IPS DF 6.9 (cell line): ENCODE measurements at regions not wholly inside any gene's neighbourhood (a gene's known extent, or its start where the extent isn't known, plus 50 kb on each side); places are given as distances from the start of the nearest gene placed in this dataset.
"Not testable (repeated sequence)": the region's sequence is repeated elsewhere in the genome, so short reads cannot be mapped to it uniquely, and the experiment has no call there.

Experiments used
- DNase-seq: peaks from one replicate; pipeline ENCODE4 v3.0.0-alpha.2; 2013; ENCODE audit warnings: low read depth, low spot score
- H3K27ac ChIP-seq: one replicate; pipeline ENCODE4 v1.5.1; 2013; ENCODE audit warnings: low read length, control low read depth
- H3K27me3 ChIP-seq: 2 replicates; pipeline ENCODE4 v1.6.1; 2013; ENCODE audit warnings: mild to moderate bottlenecking, low read length; ENCODE audit not compliant: control insufficient read depth, insufficient read depth
- H3K36me3 ChIP-seq: 2 replicates; pipeline ENCODE4 v1.6.1; 2013; ENCODE audit warnings: low read length; ENCODE audit not compliant: control insufficient read depth, insufficient read depth
- H3K4me1 ChIP-seq: 2 replicates; pipeline ENCODE4 v1.6.1; 2013; ENCODE audit warnings: low read length; ENCODE audit not compliant: control insufficient read depth, insufficient read depth
- H3K4me3 ChIP-seq: 2 replicates; pipeline ENCODE4 v1.5.1; 2013; ENCODE audit warnings: mild to moderate bottlenecking, low read length
- H3K9me3 ChIP-seq: 2 replicates; pipeline ENCODE4 v1.6.1; 2013; ENCODE audit warnings: low read length, inconsistent platforms; ENCODE audit not compliant: control insufficient read depth, insufficient read depth
- WGBS: extraction: QIAGEN DNeasy Blood & Tissue Kit; methylation state at CpG from one replicate; pipeline ENCODE4 v1.1.7; 2013; ENCODE audit warnings: mixed read lengths, missing lambda C conversion rate; ENCODE audit not compliant: insufficient read length, insufficient coverage; 5-methylcytosine and 5-hydroxymethylcytosine counted together

DNA sequence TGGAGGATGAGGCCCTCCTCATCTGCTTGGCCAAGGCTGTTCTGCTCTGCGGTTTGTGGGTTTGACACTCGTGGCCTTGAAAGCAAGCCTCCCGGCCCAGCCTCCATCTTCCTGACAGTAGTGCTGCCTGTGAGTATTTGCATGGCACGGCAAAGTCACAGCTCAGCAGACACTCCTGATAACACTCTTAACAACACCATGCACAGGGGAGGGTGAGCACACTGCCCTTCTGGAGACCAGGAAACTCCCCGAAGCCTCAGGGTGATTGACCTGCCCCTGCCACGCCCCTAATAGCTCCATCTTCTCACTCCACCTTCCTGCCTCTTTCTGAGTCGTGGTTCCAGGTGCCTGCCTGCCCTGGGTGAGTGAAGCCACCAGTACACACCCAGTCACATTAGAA is 5476.6 kb upstream of the TPTE start:
- not testable (repeated sequence) for H3K27ac ChIP-seq, DNase-seq, H3K27me3 ChIP-seq, H3K36me3 ChIP-seq, H3K9me3 ChIP-seq, H3K4me3 ChIP-seq, H3K4me1 ChIP-seq
- WGBS, result no CpG with 5 or more reads among the region's 7 CpGs

DNA sequence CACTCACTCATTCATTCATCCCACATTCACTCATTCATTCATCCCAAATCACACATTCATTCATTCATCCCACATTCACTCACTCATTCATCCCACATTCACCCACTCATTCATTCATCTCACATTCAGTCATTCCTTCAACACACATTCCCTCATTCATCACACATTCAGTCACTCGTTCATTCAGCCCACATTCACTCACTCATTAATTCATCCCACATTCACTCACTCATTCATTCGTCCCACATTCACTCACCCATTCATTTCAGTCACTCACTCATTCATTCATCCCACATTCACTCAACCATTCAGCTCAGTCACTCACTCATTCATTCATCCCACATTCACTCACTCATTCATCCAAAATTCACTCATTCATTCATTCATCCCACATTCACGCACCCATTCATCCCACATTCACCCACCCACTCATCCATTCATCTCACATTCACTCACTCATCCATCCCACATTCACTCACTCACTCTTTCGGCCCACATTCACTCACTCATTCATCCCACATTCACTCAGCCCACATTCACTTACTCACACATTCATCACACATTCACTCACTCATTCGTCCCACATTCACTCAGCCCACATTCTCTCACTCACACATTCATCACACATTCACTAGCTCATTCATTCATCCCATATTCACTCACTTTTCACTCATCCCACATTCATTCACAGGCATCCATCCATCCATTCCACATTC is 5469.9 kb upstream of the TPTE start:
- DNase-seq, H3K27me3 ChIP-seq, H3K4me1 ChIP-seq, H3K4me3 ChIP-seq, H3K27ac ChIP-seq, H3K36me3 ChIP-seq, H3K9me3 ChIP-seq: not testable (repeated sequence)
- WGBS, result 100% methylated on average over 2 of the region's 5 CpGs

DNA sequence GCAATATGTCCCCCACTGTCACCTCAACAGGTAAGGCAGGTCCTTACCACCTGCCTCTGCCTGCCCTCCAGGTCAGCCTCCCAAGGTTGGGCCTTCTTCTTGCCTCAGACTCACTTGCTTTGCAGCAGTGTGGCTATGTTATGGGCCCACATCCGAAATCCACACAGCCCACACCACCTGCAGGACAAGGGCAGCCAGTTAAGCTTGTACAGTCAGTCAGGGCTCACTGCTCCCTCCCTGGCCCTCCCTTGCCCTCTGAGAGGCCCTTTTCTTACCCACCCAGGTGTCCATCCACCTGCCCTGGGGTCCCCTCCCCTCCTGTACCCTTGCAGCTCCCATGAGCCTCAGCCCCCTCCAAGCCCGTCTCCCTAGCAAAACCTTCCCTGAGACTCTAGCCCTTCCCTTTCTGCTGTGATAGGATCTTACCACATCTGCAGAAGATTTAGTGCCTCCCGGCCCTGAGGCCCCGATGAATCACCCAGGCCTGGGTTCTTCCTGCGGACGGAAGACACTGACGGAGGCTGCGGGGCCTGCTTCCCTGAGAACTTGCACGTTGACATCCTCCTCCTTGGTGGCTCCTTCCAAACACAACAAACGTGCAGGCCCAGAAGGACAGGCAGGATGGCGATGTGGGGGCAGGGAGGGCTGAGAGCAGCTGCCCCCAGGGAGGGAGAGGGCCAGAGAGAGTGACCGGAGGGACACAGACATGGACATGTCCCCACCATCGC is 5466.2 kb upstream of the TPTE start:
- H3K4me3 ChIP-seq, H3K4me1 ChIP-seq, H3K27ac ChIP-seq, H3K36me3 ChIP-seq, H3K9me3 ChIP-seq, H3K27me3 ChIP-seq, DNase-seq: not testable (repeated sequence)
- WGBS, result no CpG with 5 or more reads among the region's 13 CpGs

DNA sequence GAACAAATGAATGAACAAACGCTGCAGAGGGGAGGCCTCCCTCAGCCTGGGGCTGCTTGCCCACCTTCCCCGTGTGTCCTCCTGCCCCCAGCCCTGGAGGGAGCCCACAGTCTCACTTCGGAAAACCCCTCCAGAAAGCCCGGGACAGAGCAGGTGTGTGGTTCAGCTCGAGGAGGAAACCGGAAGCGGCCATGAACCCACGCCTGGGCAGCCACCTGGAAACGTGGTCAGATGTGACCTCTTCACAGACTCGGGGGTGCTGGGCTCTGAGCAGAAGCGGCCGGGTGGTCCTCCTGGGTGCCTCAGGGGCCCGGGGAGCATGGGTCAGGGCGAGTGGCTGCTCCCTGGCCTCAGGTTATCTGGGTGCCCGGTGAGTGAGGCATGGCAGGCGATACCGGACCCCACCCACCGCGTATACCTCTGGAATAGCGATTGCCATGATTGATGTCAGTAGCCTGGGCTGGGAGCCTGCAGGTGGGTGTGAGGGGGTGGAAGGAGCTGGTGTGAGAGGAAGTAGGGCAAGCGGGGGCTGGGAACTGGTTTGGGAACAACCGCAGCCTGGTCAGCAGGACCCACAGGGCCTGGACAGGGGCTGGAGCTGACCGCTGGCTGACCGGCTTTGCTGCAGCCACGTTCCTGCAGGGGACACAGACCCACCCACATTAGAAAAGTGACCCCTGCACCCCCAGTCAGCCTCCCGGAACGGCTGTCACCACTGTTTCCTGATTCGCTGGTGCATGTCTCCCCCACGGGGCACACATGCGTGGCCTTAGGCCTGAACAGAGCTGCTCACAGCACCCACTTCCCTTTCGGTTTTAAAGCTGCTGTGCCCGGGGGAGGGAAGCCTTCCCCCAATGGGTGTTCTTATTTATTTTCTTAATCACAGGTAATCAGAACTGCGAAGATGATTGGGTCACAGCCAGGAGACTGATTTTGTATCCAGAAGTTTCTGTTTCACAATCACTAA is 5465.1 kb upstream of the TPTE start:
- not testable (repeated sequence) for H3K4me3 ChIP-seq, H3K4me1 ChIP-seq, DNase-seq, H3K27ac ChIP-seq, H3K9me3 ChIP-seq, H3K36me3 ChIP-seq, H3K27me3 ChIP-seq
- WGBS, result no CpG with 5 or more reads among the region's 33 CpGs

DNA sequence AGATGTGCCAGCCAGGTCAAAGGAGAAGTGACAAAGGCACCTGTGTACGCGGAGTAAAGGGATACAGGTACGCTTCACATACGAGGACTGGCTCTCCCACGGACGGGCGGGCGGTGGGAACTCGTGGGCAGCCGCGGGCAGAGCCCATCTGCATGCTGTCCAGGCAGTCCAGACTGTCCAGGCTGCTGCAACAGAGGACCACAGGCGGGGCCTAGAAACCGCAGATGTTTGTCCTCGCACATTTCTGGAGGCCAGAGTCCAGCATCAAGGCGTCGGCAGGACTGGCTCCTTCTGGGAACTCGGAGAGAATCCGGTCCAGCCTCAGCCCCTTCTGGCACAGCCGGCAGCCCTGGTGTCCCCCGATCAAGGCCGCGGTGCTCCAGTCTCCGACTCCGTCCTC is 5464.3 kb upstream of the TPTE start:
- WGBS, result no CpG with 5 or more reads among the region's 24 CpGs

DNA sequence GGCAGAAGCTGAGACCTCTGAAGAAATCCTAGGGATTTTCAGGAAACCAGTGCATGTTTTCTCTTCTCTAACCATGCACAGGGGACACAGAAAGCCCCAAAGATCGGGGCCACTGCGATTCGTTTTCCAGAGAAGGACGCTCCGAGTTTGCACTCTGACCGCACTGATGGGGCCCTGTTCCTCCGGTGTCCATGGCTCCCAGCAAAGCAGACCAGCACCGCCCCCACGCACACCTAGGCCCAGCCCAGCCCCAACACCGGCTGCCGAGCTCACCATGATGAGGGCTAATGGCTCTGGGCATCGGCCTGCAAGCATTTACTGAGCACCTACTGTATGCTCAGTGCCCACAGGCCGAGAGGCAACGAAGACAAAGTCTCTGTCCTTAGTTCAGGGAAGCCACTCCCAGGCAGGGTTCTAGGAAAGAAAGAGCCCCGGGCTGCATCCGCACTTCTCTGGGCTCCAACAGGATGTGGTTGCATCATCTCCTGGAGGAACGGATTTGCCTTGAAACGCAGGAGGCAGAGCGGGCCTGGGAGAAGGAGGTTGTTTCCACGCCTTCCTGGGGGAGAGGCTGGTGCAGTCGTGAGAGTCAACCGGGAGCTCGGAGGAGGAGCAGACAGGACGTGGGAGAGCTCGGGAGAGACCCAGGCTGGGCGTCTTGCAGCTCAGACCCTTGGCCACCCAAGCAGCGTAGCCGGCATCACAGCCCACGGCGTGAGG is 5460.9 kb upstream of the TPTE start:
- not testable (repeated sequence) for H3K4me1 ChIP-seq, H3K4me3 ChIP-seq, H3K9me3 ChIP-seq, H3K27ac ChIP-seq, DNase-seq, H3K36me3 ChIP-seq, H3K27me3 ChIP-seq
- no CpG with 5 or more reads among the region's 30 CpGs for WGBS

More for the DNA sequence above, 5464.3 kb upstream of the TPTE start:
- not testable (repeated sequence) for H3K4me1 ChIP-seq, H3K4me3 ChIP-seq, DNase-seq, H3K27ac ChIP-seq, H3K36me3 ChIP-seq, H3K27me3 ChIP-seq, H3K9me3 ChIP-seq

DNA sequence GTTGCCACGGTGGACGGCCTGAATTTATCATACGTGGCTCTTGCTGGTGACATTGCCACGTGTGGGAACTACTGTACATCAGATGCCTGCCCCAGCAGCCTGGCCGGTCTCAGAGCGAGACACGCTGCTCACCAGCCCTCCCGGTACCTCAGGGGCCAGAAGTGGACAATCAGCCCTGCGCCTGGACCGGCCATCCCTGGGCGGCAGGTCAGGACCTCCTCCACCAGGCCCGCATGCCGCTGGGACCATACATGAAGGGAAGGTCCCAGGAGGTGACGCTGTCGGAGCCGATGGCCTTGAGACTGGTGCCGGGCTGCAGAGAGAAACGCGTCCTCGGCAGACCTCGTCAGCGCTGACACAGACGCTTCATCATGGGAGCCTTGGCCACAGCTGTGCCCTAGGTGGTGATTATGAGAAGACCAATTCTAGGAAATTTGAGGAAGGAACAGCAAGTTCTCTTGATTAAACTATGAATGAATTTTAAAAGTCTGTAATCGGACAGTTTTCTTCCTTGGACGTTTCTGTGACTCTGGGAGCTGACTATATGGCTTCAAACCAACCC is 5456.7 kb upstream of the TPTE start:
- H3K27ac ChIP-seq, H3K9me3 ChIP-seq, H3K27me3 ChIP-seq, H3K4me1 ChIP-seq, H3K36me3 ChIP-seq, H3K4me3 ChIP-seq, DNase-seq: not testable (repeated sequence)
- WGBS, result no CpG with 5 or more reads among the region's 25 CpGs

DNA sequence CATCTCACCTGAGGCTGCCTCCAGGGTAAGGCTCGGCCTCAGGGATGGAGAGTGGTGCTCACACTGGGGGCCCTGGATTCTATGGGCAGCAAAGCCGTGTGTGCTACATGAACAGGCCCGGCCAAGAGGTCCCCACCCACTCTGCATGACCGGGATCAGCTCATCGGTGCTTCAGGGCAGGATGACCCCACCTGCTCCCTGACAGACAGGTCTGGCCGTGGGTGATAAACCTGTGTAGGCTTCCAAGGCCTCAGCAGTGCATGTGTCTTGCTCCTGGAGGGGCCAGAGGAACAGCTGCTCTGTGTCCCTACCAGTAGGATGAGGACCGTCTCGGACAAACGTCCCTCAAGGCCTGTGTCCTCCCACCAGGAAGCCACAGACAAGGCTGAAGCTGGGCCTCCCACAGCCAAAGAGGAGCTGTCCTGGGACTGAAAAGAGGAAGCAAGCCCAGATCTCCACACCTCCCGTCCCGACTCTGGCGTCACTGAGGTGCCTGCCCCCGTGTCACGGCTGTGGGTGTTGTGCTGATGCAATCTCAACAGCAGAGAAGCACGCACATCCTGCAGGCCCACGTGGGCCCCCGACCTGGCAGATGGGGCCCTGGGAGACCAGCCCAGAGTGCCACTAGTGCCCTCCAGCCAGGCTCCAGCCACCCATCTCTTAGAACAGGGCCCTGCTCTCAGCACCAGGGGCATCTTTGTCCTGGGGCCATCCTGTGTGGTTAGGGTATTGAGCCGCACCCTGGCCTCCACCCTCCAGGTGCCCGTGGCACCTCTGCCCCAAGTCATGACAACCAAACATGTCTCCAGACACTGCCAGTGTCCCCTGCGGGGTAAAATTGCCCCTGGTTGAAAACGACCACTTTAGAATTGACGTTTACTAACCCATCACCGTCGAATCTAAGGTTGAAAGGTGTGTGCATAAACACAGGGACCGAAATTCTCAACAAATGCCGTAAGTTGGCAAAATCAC is 5455.9 kb upstream of the TPTE start:
- not testable (repeated sequence) for H3K27ac ChIP-seq, H3K36me3 ChIP-seq, H3K9me3 ChIP-seq, H3K4me1 ChIP-seq, DNase-seq, H3K4me3 ChIP-seq, H3K27me3 ChIP-seq
- no CpG with 5 or more reads among the region's 26 CpGs for WGBS

DNA sequence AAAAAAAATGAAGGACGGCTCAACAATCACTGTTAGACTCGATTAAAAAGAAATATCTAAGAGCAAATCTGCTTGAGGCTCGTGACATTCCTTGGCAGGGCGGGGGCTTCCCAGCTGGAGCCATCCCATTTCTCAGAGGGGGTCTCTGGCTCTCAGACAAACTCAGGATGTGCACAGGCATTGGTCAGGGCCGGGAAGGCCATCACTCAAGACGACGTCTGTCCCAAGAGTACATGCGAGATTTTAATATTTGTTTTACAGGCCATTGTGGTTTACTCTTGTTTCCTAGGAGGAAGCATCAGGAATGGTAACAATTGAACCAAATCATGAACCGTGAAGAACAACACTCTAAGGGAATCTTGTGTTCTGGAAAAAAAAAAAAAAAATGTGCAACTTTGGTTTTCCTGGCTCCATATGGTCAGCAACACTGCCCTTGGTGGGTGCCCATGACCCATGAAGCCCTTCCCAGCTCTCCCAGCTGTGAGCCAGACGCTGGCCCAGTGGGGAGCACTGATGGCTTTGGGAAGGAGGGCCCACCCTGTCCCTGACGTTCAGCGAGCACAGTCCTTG is 5454.6 kb upstream of the TPTE start:
- not testable (repeated sequence) for H3K27me3 ChIP-seq, H3K4me3 ChIP-seq, H3K36me3 ChIP-seq, H3K9me3 ChIP-seq, H3K4me1 ChIP-seq, H3K27ac ChIP-seq, DNase-seq
- no CpG with 5 or more reads among the region's 12 CpGs for WGBS
